Thoracic aorta (tissue), 2 donors: ENCODE measurements at regions not wholly inside any gene's neighbourhood (a gene's known extent, or its start where the extent isn't known, plus 50 kb on each side); places are given as distances from the start of the nearest gene placed in this dataset.

Source experiments
- ATAC-seq: fragments of 150-250 bp; one replicate; pipeline ENCODE4 v1.8.0; 2017; ENCODE audit warnings: low read depth; ENCODE audit not compliant: insufficient number of reproducible peaks, low FRiP score
- DNase-seq: peaks from one replicate; pipeline ENCODE4 v3.0.0-alpha.2; 2020; ENCODE audit warnings: low spot score
- H3K27ac ChIP-seq, 2 donors: fragments of 200-600 bp; sonication (generic); 1 replicate in 1 of 2; 2 replicates in 1 of 2; pipeline ENCODE4 v1.5.1; 2016; ENCODE audit warnings: mild to moderate bottlenecking in 2 of 2, moderate library complexity in 2 of 2
- H3K27me3 ChIP-seq: fragments of 200-600 bp; sonication (generic); replicated peaks from 2 replicates; pipeline ENCODE4 v1.6.0; 2016; ENCODE audit warnings: mild to moderate bottlenecking; ENCODE audit not compliant: insufficient read depth
- H3K36me3 ChIP-seq: fragments of 200-600 bp; sonication (generic); one replicate; pipeline ENCODE4 v1.5.1; 2016
- H3K4me1 ChIP-seq, 2 donors: fragments of 200-600 bp; sonication (generic); 1 replicate in 1 of 2; 2 replicates in 1 of 2; pipeline versions ENCODE4 v1.5.1 to v1.6.0; 2016; ENCODE audit warnings: low read depth in 2 of 2, mild to moderate bottlenecking in 1 of 2; ENCODE audit not compliant: control insufficient read depth in 1 of 2
- H3K4me3 ChIP-seq: fragments of 200-600 bp; sonication (generic); 2 replicates; pipeline ENCODE4 v1.5.1; 2016; ENCODE audit warnings: mild to moderate bottlenecking
- H3K9me3 ChIP-seq: fragments of 200-600 bp; sonication (generic); 2 replicates; pipeline ENCODE4 v1.5.1; 2016
- TF ChIP-seq, protein P1 (sequence below): fragments of 200-600 bp; sonication (generic); IDR thresholded peaks from one replicate; pipeline ENCODE4 v1.5.1; 2019; ENCODE audit warnings: antibody characterized with exemption

DNA sequence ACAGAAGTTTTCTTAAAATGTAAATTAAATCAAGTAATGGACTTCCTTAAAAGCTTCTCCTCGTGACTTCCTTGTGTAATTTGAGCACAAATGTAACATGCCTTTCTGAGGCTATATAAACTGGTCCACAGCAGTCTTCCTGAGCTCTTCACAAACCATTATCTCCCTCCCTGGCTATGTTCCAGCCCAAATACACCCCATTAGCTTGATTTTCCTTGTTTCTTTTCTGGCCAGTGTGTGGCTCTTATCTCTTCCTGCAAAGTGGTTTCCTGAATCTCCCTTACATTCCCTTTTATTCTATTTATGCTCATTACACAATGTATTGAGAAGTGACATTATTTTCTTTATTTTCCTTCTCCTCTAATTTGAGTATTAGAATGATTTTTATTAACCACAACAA, 1085.3 kb upstream of the PCDH10 start:
- Histone ChIP-seq H3K27ac (no peak overlapping the region), H3K9me3 (no peaks in the 10 kb centered on the region), H3K4me3 (no peak overlapping the region), H3K27me3 (no peaks in the 10 kb centered on the region), H3K4me1 (no peaks in the 10 kb centered on the region), H3K36me3 (no peaks in the 10 kb centered on the region)
- DNase-seq (no peak), ATAC-seq (no peak)
- TF ChIP-seq, protein P1, sequence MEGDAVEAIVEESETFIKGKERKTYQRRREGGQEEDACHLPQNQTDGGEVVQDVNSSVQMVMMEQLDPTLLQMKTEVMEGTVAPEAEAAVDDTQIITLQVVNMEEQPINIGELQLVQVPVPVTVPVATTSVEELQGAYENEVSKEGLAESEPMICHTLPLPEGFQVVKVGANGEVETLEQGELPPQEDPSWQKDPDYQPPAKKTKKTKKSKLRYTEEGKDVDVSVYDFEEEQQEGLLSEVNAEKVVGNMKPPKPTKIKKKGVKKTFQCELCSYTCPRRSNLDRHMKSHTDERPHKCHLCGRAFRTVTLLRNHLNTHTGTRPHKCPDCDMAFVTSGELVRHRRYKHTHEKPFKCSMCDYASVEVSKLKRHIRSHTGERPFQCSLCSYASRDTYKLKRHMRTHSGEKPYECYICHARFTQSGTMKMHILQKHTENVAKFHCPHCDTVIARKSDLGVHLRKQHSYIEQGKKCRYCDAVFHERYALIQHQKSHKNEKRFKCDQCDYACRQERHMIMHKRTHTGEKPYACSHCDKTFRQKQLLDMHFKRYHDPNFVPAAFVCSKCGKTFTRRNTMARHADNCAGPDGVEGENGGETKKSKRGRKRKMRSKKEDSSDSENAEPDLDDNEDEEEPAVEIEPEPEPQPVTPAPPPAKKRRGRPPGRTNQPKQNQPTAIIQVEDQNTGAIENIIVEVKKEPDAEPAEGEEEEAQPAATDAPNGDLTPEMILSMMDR: no peak

DNA sequence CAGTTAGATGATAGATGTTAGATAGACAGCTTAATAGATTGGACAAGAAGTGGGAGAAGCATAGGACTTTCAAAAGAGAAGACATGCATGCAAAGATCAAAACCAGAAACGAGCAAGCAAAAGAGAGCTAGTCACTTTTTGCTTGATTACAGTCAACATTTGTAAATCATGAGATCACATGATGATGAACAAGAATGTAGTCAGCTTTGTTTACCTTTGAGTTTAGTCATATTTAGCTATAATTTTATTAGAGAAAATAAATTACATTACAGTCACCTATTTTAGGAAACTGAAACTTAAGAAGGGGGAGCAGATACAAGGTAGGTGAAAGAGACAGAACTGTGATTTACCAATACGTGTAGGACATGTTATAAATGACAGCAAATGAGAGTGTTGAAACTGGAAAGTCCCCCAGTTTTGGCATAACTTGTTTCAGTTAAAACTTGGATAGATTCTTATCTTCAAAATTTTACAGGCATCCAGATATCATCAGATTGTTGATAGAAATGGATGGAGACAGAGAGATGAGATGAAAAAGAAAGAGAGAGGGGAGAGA, 1083.1 kb upstream of the PCDH10 start:
- Histone ChIP-seq H3K9me3 (no peaks in the 10 kb centered on the region), H3K36me3 (no peaks in the 10 kb centered on the region), H3K27me3 (no peaks in the 10 kb centered on the region), H3K4me3 (no peak overlapping the region), H3K4me1 (no peaks in the 10 kb centered on the region), H3K27ac (no peak overlapping the region)
- ATAC-seq: no peak
- no peak for DNase-seq
- TF ChIP-seq, protein P1: no peak

DNA sequence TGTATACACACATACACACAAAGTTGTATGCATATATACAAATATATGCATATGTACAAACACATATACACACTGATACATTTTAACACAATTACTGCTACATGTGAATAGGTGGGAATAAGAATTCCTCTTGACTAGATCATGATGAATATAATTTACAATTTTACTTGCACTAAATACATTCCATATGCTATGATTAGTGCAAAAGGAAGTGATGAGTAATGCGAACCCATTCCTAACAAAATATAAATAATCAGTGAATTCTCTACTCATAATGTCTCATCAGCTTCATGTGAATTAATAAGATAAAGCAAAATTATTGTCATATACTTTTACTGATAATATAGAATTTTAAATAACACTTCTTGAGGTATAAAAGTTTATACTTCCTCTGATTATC, 1077.3 kb upstream of the PCDH10 start:
- TF ChIP-seq, protein P1: no peak
- H3K36me3 ChIP-seq: no peaks in the 10 kb centered on the region
- no peaks in the 10 kb centered on the region for H3K9me3 ChIP-seq
- no peak overlapping the region for H3K4me3 ChIP-seq
- no peaks in the 10 kb centered on the region for H3K27me3 ChIP-seq
- ATAC-seq: no peak
- no peak for DNase-seq
- no peaks in the 10 kb centered on the region for H3K4me1 ChIP-seq
- H3K27ac ChIP-seq: no peak overlapping the region

DNA sequence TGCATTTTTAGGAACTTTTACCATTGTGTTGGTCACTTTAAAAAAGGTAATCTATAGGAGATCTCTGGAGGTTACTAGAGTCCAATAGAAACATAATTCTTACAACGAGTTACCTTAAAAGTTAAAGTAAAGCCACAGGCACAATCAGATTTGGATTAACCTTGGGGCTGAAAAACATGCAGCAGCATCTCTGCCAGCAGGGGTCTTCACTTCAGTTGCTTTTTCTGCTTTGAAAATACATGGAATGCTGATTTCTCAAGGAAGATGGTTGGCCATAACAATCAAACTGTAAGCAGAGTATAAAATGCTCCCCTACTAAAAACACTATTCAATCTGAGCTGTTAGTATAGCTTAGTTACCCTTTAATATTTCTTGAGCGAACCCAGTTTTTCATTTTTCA, 1072.3 kb upstream of the PCDH10 start:
- DNase-seq: no peak
- H3K27ac ChIP-seq: no peak overlapping the region
- no peaks in the 10 kb centered on the region for H3K9me3 ChIP-seq
- H3K27me3 ChIP-seq: no peaks in the 10 kb centered on the region
- no peak for ATAC-seq
- H3K4me1 ChIP-seq: no peaks in the 10 kb centered on the region
- no peak overlapping the region for H3K4me3 ChIP-seq
- H3K36me3 ChIP-seq: no peaks in the 10 kb centered on the region
- TF ChIP-seq, protein P1: no peak

DNA sequence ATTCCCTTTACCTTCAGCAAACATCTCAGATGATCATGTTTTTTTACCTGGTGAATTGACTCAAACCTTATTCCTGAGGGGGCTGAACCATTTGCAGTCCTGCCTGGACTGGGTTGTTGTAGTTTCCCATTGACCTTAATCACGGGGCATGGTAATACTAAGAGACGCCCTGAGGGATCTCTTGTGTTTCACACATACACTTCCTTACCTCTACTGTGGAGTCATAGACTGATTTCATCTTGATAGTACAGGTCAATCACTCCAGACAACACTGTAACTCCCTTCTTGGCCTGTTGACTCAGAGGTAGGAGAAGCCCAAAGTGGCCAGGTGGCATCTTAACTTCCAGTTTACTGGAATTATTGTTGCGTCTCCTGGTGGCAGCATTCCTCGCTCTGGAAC, 1064.0 kb upstream of the PCDH10 start:
- TF ChIP-seq, protein P1: no peak
- Histone ChIP-seq H3K9me3 (no peaks in the 10 kb centered on the region), H3K36me3 (no peaks in the 10 kb centered on the region), H3K4me3 (no peak overlapping the region), H3K4me1 (no peaks in the 10 kb centered on the region), H3K27ac (no peak overlapping the region), H3K27me3 (no peaks in the 10 kb centered on the region)
- ATAC-seq (no peak), DNase-seq (no peak)
